AG09309 (cell line): ENCODE measurements at regions not wholly inside any gene's neighbourhood (a gene's known extent, or its start where the extent isn't known, plus 50 kb on each side); places are given as distances from the start of the nearest gene placed in this dataset.

ENCODE experiments used
- DNase-seq: peaks from one replicate; pipeline ENCODE4 v3.0.0-alpha.2; 2010; ENCODE audit warnings: low read depth
- H3K4me3 ChIP-seq: 2 replicates; pipeline ENCODE4 v1.5.1; 2011; ENCODE audit warnings: mild to moderate bottlenecking, low read depth, low read length, moderate library complexity; ENCODE audit not compliant: control insufficient read depth
- TF ChIP-seq, protein P1 (sequence below): IDR thresholded peaks from 2 replicates; pipeline ENCODE4 v1.5.1; 2011; ENCODE audit warnings: mild to moderate bottlenecking, low read depth, low read length, inconsistent platforms; ENCODE audit not compliant: insufficient read depth, control insufficient read depth; ENCODE audit errors: missing control alignments

GRCh38 chr12:111034886-111035577 is 114.7 kb upstream of the MYL2 start:
- DNase-seq = no peak
- no peak overlapping the region for H3K4me3 ChIP-seq

DNA sequence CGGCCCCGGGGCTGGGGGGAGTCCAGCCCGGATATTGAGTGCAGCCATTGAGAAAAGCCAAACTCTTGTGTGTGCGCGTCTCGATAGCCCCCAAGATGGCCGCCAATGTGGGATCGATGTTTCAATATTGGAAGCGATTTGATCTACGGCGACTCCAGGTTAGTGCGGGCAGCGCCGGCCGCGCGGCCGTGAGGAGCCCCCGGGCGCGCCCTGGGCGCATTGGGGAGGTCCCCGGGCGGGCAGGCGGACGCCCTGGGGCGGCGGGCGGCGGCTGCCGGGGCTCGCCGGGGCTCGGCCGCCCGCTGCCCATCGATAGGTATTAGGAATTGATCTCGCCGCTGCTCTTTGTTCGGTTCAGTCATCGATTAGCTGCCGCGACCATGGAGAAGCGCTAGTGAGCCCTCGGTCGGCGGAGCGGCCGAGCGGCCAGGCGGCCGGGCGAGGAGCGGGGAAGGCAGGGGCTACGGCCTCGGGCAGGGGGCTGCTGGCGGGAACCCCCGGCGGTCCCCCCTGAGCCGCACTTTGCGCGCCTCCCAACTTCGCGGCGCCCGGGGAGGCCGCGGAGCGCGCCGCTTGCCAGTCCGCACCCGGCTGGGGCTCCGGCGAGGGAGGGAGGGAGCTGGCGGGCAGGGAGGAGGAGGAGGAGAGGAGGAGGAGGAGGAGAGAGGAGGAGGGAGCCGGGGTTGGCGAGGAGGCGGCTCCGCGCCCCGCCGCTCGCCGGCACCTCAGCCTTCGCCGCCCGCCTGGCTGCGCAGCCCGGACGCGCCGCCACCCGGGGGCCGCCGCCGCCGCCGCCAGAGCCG is 113.9 kb upstream of the MYL2 start, which contains the start of gene CUX2:
Gene CUX2, plus strand, starts transcription at position 83 of the 803 bp plus-strand sequence.
- no peak for DNase-seq
- H3K4me3 ChIP-seq = no peak within 1 kb of the TSS
- TF ChIP-seq, protein P1, sequence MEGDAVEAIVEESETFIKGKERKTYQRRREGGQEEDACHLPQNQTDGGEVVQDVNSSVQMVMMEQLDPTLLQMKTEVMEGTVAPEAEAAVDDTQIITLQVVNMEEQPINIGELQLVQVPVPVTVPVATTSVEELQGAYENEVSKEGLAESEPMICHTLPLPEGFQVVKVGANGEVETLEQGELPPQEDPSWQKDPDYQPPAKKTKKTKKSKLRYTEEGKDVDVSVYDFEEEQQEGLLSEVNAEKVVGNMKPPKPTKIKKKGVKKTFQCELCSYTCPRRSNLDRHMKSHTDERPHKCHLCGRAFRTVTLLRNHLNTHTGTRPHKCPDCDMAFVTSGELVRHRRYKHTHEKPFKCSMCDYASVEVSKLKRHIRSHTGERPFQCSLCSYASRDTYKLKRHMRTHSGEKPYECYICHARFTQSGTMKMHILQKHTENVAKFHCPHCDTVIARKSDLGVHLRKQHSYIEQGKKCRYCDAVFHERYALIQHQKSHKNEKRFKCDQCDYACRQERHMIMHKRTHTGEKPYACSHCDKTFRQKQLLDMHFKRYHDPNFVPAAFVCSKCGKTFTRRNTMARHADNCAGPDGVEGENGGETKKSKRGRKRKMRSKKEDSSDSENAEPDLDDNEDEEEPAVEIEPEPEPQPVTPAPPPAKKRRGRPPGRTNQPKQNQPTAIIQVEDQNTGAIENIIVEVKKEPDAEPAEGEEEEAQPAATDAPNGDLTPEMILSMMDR = no peak

More at GRCh38 chr12:111034886-111035577, 114.7 kb upstream of the MYL2 start:
- TF ChIP-seq, protein P1 = no peak

DNA sequence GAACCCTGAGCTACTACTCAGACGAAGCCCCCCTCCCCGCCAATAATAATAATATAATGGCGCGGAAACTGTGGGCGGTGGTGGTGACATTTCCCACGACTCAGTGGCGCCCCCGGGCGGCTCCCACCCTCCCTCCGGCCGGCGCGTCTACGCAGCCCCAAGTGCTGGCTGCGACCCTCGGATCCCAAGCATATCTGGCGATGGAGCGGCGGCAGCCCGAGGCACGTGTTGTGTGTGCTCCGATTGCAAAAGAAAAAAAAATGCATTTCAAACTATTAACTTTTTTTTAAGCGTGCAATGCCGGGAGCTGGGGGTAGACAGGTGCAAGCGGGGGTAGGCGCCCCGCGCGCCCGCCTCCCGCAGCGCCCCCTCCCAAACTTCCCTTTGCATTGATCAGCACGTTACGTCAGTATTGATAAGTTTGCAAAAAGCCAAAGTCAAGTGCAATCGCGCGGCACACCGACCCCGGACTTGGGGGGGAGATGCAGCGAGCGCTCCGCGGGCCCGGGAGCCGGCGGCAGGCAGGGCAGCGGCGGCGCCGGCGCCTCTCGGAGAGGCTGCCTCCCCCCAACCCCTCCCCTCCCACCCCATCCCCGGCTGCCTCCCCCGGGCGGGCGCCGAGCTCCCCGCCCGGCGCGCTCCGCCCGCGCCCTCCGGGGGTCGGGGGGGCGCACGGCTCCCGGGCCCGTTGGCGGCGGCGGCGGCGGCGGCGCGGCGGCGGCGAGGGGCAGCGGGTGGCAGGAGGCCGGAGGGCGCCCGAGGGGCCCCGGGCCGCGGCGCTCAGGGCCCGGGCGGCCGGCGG is 113.1 kb upstream of the MYL2 start:
- H3K4me3 ChIP-seq = no peak overlapping the region

DNA sequence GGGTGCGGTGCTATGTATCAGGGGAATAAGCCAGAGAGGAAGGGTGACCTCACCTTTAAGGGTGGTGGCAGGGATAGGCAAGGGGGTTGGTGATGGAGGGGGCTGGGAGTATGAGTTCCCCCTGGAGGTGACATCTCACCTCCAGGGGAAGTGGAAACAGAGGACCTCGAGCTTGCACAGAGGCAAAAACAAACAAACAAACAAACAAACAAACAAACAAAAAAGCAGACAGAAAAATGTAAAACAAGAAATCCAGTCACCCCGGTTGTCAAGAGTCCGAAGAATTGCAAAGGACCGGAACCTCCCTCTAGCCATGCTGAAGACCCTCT is 112.2 kb upstream of the MYL2 start:
- DNase-seq = no peak
- TF ChIP-seq, protein P1 = no peak
- no peak overlapping the region for H3K4me3 ChIP-seq

More for the DNA sequence above, 113.1 kb upstream of the MYL2 start:
- TF ChIP-seq, protein P1 = no peak
- no peak for DNase-seq

DNA sequence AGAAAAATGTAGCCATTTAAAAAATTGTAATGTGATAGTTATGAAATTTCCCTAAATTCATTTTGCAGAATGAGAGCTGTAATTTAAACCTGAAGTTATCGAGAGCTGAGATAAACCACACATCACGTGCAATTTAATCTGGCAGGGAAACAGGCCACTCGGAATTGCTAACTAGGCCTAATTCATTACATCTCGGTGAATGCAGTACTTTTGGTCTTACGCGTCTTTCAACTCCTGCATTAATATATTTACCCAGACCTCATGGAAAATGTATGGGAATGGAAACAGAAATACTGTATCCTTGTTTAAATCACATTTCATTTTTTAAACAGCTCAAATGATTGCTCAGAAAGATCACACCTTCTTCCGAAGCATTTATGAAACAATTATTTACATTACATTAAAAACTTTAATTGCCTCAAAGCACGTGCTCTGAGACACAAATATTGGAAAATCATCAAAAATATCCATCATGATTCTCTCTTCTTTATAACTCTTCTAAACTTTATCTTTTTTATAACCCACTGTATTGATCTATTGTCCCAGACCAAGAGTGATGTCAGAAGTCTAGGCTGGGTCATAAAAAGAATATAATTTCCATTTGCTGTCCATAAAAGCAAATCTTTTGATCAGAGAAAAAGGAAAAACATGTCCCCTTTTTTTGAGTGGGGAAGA is 111.7 kb upstream of the MYL2 start:
- no peak overlapping the region for H3K4me3 ChIP-seq
- no peak for DNase-seq
- TF ChIP-seq, protein P1 = no peak

DNA sequence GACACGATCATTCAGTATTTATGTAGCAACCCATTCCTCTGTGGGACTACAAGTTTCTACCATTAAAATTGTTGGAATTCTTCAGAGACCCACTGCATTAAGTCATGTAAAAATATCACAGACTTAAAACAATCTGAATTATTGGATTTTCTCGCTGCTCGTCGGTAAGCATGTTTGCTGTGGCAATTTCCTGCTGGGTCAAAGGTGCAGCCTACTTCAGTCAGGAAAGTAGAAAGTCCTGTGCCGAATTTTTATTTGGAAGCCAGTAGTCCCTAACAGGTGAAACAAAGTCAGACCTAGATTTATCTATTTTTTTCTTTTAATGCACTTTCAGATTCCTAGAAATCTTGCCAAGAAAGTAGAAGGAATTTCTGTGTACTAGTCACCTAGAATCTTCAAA is 110.4 kb upstream of the MYL2 start:
- TF ChIP-seq, protein P1 = no peak
- no peak overlapping the region for H3K4me3 ChIP-seq
- DNase-seq = no peak
